ENCODE measurements at regions not wholly inside any gene's neighbourhood (a gene's known extent, or its start where the extent isn't known, plus 50 kb on each side); places are given as distances from the start of the nearest gene placed in this dataset.
"Not testable (repeated sequence)": the region's sequence is repeated elsewhere in the genome, so short reads cannot be mapped to it uniquely, and the experiment has no call there.

- no peak for DNase-seq
Measured at GRCh38 chr9:107805201-107805600, 315.6 kb upstream of the KLF4 start.

DNA sequence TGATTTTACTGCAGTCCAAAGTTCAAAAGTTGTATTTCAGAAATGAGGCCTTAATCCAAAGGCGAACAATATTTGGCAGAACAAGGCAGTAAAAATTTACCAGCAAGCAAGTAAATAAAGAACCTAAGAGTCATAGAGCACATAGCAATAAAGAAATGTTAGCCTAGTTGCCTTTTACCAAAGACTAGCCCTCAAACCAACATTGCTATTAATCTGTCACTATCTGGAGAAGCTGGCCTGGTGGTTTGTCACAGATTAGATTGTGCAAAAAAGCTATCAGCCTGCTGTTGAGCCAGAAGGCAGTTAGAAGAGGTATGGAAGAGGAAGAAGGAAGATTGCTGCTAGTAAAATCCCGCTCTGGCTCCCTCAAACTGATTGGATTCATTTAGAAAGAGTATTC lies 304.7 kb upstream of the KLF4 start:
- no peak for DNase-seq

DNA sequence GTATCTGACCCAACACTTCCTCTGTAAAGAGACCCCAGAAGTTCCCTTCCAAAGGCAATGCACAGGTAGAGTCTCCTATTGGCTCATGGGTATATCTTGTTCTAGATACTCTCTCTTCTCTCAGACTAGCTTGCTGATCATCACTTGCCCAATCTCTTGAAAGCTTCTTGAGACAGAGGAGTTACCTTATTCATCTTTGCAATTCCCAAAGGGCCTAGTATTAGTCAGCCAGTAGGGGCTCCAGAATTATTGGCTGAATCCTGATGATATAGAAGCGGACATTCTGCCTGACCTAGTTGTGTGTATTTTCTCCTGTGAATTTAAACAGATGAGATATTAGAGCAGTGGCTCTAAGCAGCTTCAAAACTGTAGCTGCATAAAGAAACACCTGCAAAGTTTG lies 304.0 kb upstream of the KLF4 start:
- DNase-seq: no peak

DNA sequence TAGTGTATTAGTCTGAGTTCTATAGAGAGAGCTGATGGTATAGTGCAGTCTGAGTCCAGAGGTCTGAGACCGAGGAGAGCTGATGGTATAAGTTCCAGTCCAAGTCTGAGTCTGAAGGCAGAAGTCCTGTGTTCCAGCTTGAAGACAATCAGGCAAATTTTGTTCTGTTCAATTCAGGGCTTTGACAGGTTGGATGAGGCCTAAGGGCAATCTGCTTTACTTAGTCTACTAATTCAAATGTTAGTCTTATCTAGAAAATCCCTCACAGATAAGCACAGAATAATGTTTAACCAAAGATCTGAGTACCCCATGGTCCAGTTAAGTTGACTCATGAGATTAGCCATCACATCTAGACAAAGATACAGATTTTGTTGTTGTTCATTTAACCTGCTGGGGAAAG lies 303.0 kb upstream of the KLF4 start:
- no peak for DNase-seq

DNA sequence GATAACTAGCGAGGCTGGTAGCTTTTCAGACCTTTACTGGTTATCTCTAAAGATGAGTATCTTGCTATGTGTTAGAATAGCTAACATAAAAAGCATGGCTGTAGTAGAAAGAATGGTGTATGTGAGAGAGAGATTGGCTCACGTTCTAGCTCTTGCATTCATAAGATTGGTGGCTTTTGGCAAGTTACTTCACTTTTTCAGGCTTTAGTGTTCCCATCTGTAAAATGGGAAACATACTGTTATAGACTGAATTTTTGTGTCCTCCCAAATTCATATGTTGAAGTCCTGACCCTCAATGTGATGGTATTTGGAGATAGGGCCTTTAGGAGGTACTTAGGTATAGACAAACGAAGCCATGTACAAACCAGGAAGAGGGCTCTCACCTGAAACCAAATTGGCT lies 302.4 kb upstream of the KLF4 start:
- DNase-seq: no peak

DNA sequence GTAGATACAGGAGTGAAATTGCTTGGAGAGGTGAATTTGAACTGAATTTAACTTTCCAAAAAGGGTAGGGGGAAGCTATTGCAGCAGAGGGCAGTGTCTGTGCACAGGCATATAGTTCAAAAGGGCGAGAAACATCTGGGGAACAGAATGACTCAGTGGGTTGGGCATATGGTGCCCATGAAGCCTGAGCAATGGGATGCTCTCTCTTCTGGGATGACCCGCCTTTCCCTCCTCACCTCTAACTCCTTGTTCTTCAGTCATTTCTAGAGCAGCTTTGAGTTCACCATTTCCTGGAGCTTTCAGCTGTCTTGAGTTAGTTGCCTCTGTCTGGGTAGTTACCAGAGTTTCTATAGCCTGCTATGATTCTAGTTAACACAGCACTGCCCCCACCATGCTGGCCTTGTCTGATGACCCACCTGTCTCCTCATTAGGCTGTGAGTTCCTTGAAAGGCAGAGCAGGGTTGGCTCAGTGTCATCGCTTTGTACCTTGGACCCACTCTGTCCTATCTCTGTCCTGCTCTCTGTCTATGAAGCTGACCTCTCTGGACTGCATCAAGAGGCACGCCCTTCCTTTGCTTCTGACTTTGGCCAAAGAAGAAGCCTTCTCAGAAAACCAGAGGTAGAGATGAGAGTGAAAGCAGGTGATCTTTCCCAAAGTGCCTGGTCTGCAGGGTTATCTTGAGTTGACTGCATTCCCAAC lies 299.6 kb upstream of the KLF4 start:
- no peak for DNase-seq

DNA sequence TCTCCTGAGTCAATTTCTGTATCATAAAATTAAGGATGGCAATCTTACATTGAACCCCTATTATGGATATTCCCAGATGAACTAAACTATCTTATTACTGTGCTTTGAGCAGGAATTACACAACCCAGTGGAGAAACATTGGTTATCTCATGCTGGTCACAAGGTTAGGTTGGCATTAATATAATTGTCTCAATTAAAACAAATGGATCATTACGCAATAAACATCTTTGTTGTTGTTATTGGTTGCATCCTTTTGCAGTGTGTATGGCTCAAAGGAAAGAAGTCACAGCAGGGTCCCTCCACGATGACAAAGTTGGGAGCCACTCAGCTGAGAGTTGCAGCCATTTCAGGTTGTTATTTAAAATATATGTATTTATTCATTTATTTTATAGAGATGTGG lies 297.0 kb upstream of the KLF4 start:
- no peak for DNase-seq

DNA sequence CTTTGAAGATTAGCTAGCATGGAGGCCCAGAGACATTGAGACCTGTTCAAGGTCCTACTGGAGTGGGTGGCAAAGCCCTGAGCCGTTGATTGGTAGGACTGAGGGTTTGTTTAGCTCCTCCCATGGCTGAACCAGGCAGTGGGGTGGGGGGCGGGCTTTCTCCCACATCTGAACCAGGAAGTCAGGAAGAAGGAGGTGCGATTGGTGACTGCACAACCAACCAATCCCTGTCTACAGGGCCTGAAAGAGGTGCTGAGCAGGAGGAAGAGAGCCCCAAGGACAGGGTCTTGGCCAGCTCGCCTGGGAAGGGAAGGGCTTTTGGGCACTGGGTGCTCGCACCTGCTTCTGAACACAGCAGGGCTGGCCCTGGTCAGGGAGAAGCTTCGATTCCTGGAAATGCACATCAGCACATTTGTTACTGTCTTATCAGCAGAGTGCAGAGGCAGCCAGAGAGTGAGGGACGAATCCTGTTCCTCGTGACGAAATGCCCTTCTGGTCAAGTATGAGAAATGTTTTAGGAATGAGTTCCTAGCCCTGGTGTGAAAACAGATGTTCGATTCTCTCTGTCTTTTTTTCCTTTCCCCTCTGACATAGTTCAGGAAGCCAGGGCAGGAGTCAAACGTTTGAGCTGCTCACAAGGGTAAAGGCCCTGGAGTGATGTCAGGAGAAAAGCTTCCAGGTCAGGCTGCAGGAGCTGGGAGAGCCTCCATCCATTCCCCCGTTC lies 294.8 kb upstream of the KLF4 start:
- DNase-seq: no peak

GRCh38 chr9:107782789-107783188 lies 293.2 kb upstream of the KLF4 start:
- no peak for DNase-seq

GRCh38 chr9:107782381-107782780 lies 292.8 kb upstream of the KLF4 start:
- no peak for DNase-seq

DNA sequence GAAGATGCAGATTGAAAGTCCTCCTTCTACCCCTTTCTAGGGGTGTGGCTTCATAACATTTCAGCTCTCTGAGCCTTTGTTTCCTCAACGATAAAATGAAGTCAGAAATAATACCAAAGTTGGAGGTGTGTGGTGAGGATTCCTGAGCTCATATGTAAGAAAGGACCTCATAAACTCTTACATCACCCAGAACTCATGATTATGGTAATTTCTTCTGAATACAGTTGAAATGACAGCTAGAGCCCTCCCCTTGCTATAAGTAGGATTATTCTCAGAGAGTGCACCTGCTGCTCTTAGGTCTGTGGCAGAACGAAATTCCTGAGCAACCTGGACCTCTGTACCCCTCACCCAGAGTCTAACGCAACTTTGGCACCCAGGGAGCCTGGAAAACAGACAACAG lies 291.4 kb upstream of the KLF4 start:
- no peak for DNase-seq

- DNase-seq: no peak
Measured at GRCh38 chr9:107779731-107780130, 290.2 kb upstream of the KLF4 start.

DNA sequence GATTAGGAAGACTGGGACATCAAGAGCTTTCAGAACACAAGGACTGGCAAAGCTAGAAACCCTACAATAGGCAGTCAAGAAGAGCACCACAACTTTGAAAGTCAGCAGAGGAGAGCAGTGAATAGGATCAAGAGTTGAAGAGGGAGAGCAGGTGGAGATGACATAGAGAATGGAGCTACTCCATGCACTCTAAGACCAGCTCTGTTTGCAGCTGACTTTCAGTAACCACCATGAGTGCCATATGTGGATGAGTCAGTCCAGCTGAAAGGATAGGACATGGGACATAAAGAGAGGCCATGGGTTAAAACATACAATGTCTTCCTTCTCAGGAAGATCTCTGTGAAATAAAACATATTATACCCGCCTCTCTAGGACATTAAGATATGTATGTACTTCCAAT lies 289.1 kb upstream of the KLF4 start:
- no peak for DNase-seq

- DNase-seq: peak in 1 of 2 donors; percentile 16
Measured at GRCh38 chr9:107774099-107774498, 284.5 kb upstream of the KLF4 start.

- DNase-seq: no peak
Measured at GRCh38 chr9:107772988-107773387, 283.4 kb upstream of the KLF4 start.

- no peak for DNase-seq
Measured at GRCh38 chr9:107770716-107771115, 281.1 kb upstream of the KLF4 start.

GRCh38 chr9:107768224-107768623 lies 278.7 kb upstream of the KLF4 start:
- no peak for DNase-seq

GRCh38 chr9:107767711-107768110 lies 278.1 kb upstream of the KLF4 start:
- DNase-seq: no peak

DNA sequence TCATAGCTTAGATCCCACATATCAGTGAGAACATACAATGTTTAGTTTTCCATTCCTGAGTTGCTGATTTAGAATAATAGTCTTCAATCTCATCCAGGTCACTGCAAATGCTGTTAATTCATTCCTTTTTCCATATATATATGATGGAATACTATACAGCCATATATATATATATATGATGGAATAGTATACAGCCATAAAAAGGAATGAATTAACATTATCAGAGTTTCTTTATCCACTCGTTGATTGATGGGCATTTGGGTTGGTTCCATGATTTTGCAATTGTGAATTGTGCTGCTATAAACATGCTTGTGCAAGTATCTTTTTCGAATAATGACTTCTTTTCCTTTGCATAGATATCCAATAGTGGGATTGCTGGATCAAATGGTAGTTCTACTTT lies 273.9 kb upstream of the KLF4 start:
- not testable (repeated sequence) for DNase-seq

DNA sequence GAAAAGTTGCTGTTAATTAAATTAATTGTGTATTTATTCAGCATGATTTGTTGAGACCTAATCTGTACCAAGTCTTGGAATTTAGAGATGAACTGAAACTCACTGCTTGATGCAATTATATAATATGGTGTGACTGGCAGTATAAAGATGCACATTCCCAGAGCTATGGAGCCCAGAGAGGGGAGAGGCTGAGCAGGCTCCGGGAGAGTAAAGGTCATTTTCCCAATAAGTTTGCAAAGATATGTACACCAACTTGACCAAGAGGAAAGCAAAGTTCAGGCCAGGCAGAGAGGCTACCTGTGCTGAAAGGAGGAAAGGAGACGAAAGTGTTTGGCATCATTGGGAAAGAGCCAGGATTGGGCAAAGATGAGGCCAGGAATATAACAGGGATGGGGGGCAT lies 271.7 kb upstream of the KLF4 start:
- DNase-seq: no peak

- peak; percentile 5 to 58 for DNase-seq
Measured at GRCh38 chr9:107760469-107761242, 271.1 kb upstream of the KLF4 start.

- no peak for DNase-seq
Measured at GRCh38 chr9:107759823-107760166, 270.2 kb upstream of the KLF4 start.

DNA sequence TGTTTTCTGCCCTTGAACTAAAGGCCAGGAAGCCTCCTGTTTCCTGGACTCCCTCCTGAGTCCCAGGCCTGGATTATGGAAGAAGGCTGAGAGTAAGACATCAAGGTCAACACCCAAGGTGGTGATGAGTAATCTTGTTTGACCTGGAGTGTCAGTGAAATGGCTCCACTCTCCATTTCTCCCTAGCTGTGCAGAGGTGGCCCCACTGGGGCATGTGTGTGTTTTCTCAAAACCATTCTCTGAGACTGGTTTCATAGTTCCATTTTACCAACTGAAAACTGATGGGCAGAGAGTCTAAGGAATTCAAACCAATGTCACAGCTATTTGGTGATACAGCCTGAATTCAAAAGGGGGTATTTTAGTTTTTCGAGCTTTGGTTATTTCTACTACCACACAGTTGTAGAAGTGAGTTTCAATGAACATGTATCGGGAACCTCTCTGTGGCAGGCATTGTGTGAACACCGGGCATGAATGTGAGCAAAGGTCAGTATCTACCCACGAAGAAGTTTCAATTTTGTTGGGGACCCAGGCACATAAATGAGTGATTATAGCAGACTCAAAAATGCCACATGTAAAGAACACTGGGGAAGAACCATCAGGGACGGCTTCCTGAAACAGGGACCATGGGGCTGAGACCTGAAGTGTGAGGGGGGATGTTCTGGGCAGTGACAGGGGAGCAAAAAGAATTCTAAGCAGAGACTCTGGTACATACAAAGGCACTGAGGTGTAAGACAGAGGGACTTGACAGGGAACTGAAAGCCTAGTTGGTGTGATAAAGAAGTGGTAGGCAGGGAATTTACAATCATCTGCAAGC lies 269.6 kb upstream of the KLF4 start:
- no peak for DNase-seq

Data from CD4-positive, alpha-beta T cell treated with Interleukin-1 beta for 1 hour (primary cell).